Heart left ventricle (tissue), 16 donors: ENCODE measurements at regions not wholly inside any gene's neighbourhood (a gene's known extent, or its start where the extent isn't known, plus 50 kb on each side); places are given as distances from the start of the nearest gene placed in this dataset.

Experiments used
- ATAC-seq, 4 donors: fragments of 200-7000 bp; cut with Tn5 transposase; one replicate each; pipeline ENCODE4 v1.9.1; 2020 to 2022; ENCODE audit warnings: moderate library complexity in 4 of 4, mild to moderate bottlenecking in 3 of 4, moderate number of reproducible peaks in 1 of 4
- DNase-seq, 5 donors: peaks; one replicate each; pipeline ENCODE4 v3.0.0-alpha.2; 2020
- H3K27ac ChIP-seq, 12 donors: fragments of 200-600 bp; sonication (generic) in 4 of 12; one replicate each; pipeline versions ENCODE4 v1.5.0 to v1.8.0; 2016 to 2022; ENCODE audit warnings: mild to moderate bottlenecking in 2 of 12
- H3K27me3 ChIP-seq, 9 donors: fragments of 200-600 bp; sonication (generic) in 2 of 9; one replicate each; pipeline versions ENCODE4 v1.5.1 to v1.8.0; 2016 to 2022; ENCODE audit warnings: mild to moderate bottlenecking in 3 of 9
- H3K36me3 ChIP-seq, 9 donors: fragments of 200-600 bp; sonication (generic) in 2 of 9; one replicate each; pipeline versions ENCODE4 v1.5.0 to v1.8.0; 2018 to 2022; ENCODE audit warnings: mild to moderate bottlenecking in 2 of 9
- H3K4me1 ChIP-seq, 12 donors: fragments of 200-600 bp; sonication (generic) in 4 of 12; one replicate each; pipeline versions ENCODE4 v1.5.0 to v1.8.0; 2016 to 2022; ENCODE audit warnings: mild to moderate bottlenecking in 3 of 12
- H3K4me3 ChIP-seq, 12 donors: fragments of 200-600 bp; sonication (generic) in 4 of 12; one replicate each; pipeline versions ENCODE4 v1.5.0 to v1.8.0; 2017 to 2022; ENCODE audit warnings: mild to moderate bottlenecking in 9 of 12, moderate library complexity in 4 of 12
- H3K9me3 ChIP-seq, 12 donors: fragments of 200-600 bp; sonication (generic) in 4 of 12; one replicate each; pipeline versions ENCODE4 v1.5.0 to v1.8.0; 2016 to 2022; ENCODE audit warnings: mild to moderate bottlenecking in 1 of 12
- CTCF ChIP-seq, 12 donors: fragments of 200-600 bp; sonication (generic) in 4 of 12; IDR thresholded peaks; one replicate each; pipeline versions ENCODE4 v1.5.0 to v1.8.0; 2018 to 2022; ENCODE audit warnings: antibody characterized with exemption in 12 of 12, mild to moderate bottlenecking in 5 of 12
- POLR2A ChIP-seq, 2 donors: fragments of 450-650 bp; IDR thresholded peaks; one replicate each; pipeline ENCODE4 v1.6.1; 2017; ENCODE audit warnings: antibody characterized with exemption in 2 of 2, mild to moderate bottlenecking in 2 of 2, moderate library complexity in 2 of 2
- WGBS, 4 donors: extraction: QIAGEN DNeasy Blood & Tissue Kit in 2 of 4; methylation state at CpG; one replicate each; pipeline versions ENCODE4 v1.1.5 to v1.1.7; 2013 to 2018; 5-methylcytosine and 5-hydroxymethylcytosine counted together
- intact Hi-C, 10 donors: fragments of 100-400 bp; cut with DNase I; formaldehyde crosslinking; loops; one replicate each; pipeline versions ENCODE4 v1.11.1 to v1.14.2; 2022
- donor health status: ischemic (EF 13 %, LVEDD 7.1; RV severe dilation, severe dysfunction).
- donor health status: healthy with polysubstance abuse.
- donor health status: DM: no; HTN: yes; CAD: no.
- donor health status: DM: no; HTN: no; CAD: no.
- donor health status: ischemic (EF 25% LVEDD 6.9; RV normal size, moderate dysfunction).
- donor health status: ischemic (EF 25% LVEDD 5.7; RV mildly dilated, moderate dysfunction).
- donor health status: healthy.
- donor health status: DM: yes; HTN: yes; CAD: no.
- donor health status: ischemic (EF 35%, LVEDD 5.7; RV mildly dilated, moderate dysfunction).
- donor health status: nonischemic (EF 11% LVEDD 7.7; RV severe dilation, severe dysfunction).
- donor health status: DM: yes; HTN: yes; CAD: no.
- donor health status: PGD.
- donor health status: ischemic (EF 29% LVEDD 5.4; RV normal size, mild dysfunction).
- donor health status: nonischemic (EF 23%, LVEDD 6.1; RV moderate dilation, normal function).

GRCh38 chr7:52711951-52712350, 323.5 kb upstream of the POM121L12 start:
- no peak for TF ChIP-seq POLR2A (IDR thresholded peaks at IDR 0.05)
- TF ChIP-seq CTCF (IDR thresholded peaks at IDR 0.05): no peak
- H3K36me3 ChIP-seq: no peaks in the 10 kb centered on the region
- H3K27ac ChIP-seq: no peak overlapping the region
- H3K27me3 ChIP-seq: no peaks in the 10 kb centered on the region
- WGBS, 4 donors: 35 to 50% (median 46%) methylated on average over 1 of the region's 1 CpG
- DNase-seq (no peak), ATAC-seq (no peak)
- peaks cover 0 to 31% (median 3%) of the 10 kb centered on the region in 12 donors for H3K9me3 ChIP-seq
- no peak overlapping the region for H3K4me3 ChIP-seq
- intact Hi-C loops: no loop called here
- H3K4me1 ChIP-seq: no peaks in the 10 kb centered on the region

- 73 to 78% (median 75%) methylated on average over 3 of the region's 3 CpGs for WGBS, 4 donors
- DNase-seq (no peak), ATAC-seq (no peak)
- no peak overlapping the region for H3K27ac ChIP-seq
- H3K4me3 ChIP-seq: no peak overlapping the region
- TF ChIP-seq CTCF (IDR thresholded peaks at IDR 0.05): no peak
- no peak for TF ChIP-seq POLR2A (IDR thresholded peaks at IDR 0.05)
- H3K9me3 ChIP-seq: peaks cover 0 to 31% (median 3%) of the 10 kb centered on the region in 12 donors
- no peaks in the 10 kb centered on the region for H3K27me3 ChIP-seq
- intact Hi-C loops: no loop called here
- no peaks in the 10 kb centered on the region for H3K36me3 ChIP-seq
- no peaks in the 10 kb centered on the region for H3K4me1 ChIP-seq
Observed at GRCh38 chr7:52708846-52709245, 326.6 kb upstream of the POM121L12 start.

- ATAC-seq: no peak
- Histone ChIP-seq H3K9me3 (peaks cover 0 to 21% (median 3%) of the 10 kb centered on the region in 12 donors), H3K4me1 (no peaks in the 10 kb centered on the region), H3K36me3 (no peaks in the 10 kb centered on the region), H3K4me3 (no peak overlapping the region), H3K27ac (no peak overlapping the region), H3K27me3 (no peaks in the 10 kb centered on the region)
- intact Hi-C loops: no loop called here
- WGBS, 4 donors: 81 to 91% (median 88%) methylated on average over 2 of the region's 2 CpGs
- TF ChIP-seq CTCF (IDR thresholded peaks at IDR 0.05) (no peak), POLR2A (IDR thresholded peaks at IDR 0.05) (no peak)
- DNase-seq: no peak
Observed at GRCh38 chr7:52705768-52706167, 329.7 kb upstream of the POM121L12 start.

GRCh38 chr7:52700349-52700748, 335.1 kb upstream of the POM121L12 start:
- 34 to 81% (median 62%) methylated on average over 2 of the region's 2 CpGs for WGBS, 4 donors
- ATAC-seq: no peak
- H3K27me3 ChIP-seq: no peaks in the 10 kb centered on the region

More at GRCh38 chr7:52700349-52700748, 335.1 kb upstream of the POM121L12 start:
- no peaks in the 10 kb centered on the region for H3K36me3 ChIP-seq
- no peak overlapping the region for H3K27ac ChIP-seq
- no peak overlapping the region for H3K4me3 ChIP-seq
- no peak for TF ChIP-seq POLR2A (IDR thresholded peaks at IDR 0.05)
- TF ChIP-seq CTCF (IDR thresholded peaks at IDR 0.05): no peak
- DNase-seq: no peak
- intact Hi-C loops: no loop called here
- H3K4me1 ChIP-seq: no peaks in the 10 kb centered on the region
- H3K9me3 ChIP-seq: peaks cover 0 to 15% (median 0%) of the 10 kb centered on the region in 12 donors
